ENCODE measurements at regions not wholly inside any gene's neighbourhood (a gene's known extent, or its start where the extent isn't known, plus 50 kb on each side); places are given as distances from the start of the nearest gene placed in this dataset.
"Not testable (repeated sequence)": the region's sequence is repeated elsewhere in the genome, so short reads cannot be mapped to it uniquely, and the experiment has no call there.

DNA sequence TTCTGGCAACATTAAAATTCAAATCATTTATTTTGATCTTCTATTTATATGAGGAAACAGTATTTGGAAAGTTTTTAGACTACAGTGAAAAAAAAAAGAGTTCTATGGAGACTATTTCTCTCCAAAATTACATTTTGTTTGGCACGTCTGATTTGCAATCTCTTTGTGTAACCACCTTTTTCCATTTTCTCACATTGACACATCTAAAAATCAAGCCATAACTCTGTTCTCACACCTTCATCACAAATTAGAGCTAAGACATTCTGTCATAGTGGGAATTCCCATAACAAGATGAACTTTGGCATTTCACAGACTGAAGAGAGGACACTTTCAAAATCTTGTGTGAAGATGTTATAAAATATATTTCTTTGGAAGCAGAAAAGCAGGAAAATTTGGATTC lies 468.9 kb downstream of the GRIA2 start:
- H3K4me3 ChIP-seq (ENCODE audit: control insufficient read depth, low read depth, low read length): no peak overlapping the region
- no peak for DNase-seq (ENCODE audit: low read depth)
- TF ChIP-seq, protein P1, sequence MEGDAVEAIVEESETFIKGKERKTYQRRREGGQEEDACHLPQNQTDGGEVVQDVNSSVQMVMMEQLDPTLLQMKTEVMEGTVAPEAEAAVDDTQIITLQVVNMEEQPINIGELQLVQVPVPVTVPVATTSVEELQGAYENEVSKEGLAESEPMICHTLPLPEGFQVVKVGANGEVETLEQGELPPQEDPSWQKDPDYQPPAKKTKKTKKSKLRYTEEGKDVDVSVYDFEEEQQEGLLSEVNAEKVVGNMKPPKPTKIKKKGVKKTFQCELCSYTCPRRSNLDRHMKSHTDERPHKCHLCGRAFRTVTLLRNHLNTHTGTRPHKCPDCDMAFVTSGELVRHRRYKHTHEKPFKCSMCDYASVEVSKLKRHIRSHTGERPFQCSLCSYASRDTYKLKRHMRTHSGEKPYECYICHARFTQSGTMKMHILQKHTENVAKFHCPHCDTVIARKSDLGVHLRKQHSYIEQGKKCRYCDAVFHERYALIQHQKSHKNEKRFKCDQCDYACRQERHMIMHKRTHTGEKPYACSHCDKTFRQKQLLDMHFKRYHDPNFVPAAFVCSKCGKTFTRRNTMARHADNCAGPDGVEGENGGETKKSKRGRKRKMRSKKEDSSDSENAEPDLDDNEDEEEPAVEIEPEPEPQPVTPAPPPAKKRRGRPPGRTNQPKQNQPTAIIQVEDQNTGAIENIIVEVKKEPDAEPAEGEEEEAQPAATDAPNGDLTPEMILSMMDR (IDR thresholded peaks at IDR 0.05; ENCODE audit: control insufficient read depth, insufficient read depth, low read depth, low read length, missing control alignments): no peak

DNA sequence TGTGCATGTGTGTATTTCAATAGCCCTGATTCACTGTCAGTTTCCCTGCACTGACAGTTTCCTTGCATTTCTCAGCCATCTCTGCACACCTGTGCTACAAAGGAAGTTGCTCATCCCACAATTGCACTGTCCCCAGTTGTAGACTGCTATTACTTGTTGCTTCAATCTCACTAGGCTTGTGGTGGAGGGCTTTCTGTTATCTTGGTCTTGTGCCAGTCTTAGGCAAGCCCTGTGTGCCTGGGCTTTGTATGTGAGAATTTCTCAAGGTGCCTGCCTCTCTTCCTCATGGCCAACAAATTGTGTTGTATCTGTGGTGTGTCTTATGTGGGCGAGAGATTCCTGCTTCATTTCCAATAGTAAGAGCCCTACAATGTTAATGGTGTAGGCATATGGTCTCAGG lies 467.4 kb downstream of the GRIA2 start:
- TF ChIP-seq, protein P1 (IDR thresholded peaks at IDR 0.05; ENCODE audit: control insufficient read depth, insufficient read depth, low read depth, low read length, missing control alignments): no peak
- H3K4me3 ChIP-seq (ENCODE audit: control insufficient read depth, low read depth, low read length): no peak overlapping the region
- no peak for DNase-seq (ENCODE audit: low read depth)

DNA sequence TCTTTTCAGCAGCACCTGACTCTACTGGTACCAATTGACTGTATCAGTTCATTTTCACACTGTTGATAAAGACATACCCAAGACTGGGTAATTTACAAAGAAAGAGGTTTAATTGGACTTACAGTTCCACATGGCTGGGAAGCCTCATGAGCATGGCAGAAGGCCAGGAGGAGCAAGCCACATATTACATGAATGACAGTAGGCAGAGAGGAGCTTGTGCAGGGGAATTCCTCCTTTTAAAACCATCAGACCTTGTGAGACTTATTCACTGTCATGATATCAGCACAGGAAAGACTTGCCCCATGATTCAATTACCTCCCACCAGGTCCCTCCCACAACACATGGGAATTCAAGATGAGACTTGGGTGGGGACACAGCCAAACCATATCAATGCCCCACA lies 458.8 kb downstream of the GRIA2 start:
- DNase-seq (ENCODE audit: low read depth); H3K4me3 ChIP-seq (ENCODE audit: control insufficient read depth, low read depth, low read length): not testable (repeated sequence)

DNA sequence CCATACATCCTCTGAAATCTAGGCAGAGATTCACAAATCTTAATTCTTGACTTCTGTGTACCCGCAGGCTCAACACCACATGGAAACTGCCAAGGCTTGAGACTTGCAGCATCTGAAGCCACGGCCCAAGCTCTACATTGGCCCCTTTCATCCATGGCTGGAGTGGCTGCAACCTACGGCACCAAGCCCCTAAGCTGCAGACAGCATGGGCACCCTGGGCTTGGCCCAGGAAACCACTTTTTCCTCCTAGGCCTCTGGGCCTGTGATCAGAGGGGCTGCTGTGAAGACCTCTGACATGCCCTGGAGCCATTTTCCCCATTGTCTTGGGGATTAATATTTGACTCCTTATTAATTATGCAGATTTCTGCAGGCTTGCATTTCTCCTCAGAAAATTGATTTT lies 457.9 kb downstream of the GRIA2 start:
- H3K4me3 ChIP-seq (ENCODE audit: control insufficient read depth, low read depth, low read length): no peak overlapping the region
- no peak for DNase-seq (ENCODE audit: low read depth)
- TF ChIP-seq, protein P1 (IDR thresholded peaks at IDR 0.05; ENCODE audit: control insufficient read depth, insufficient read depth, low read depth, low read length, missing control alignments): no peak

DNA sequence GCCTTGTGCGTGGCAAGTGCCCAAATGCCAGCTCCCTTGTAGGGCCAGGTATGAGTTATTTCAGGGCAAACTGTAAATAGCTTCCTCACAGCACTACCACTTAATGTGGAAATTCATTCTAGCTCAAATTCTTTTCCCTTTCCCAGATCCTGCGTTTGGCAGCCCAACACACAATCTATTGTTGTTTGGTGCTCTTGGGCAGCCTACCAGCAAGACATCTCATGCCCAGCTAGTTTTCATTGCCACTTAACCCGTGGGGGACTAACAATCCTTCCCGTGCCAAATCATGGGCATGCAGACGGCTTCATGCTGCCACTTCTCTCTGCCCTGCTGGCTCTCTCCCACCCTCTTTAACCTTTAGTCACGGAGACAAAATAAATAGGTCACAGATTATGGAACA lies 454.2 kb downstream of the GRIA2 start:
- no peak overlapping the region for H3K4me3 ChIP-seq (ENCODE audit: control insufficient read depth, low read depth, low read length)
- TF ChIP-seq, protein P1 (IDR thresholded peaks at IDR 0.05; ENCODE audit: control insufficient read depth, insufficient read depth, low read depth, low read length, missing control alignments): no peak
- no peak for DNase-seq (ENCODE audit: low read depth)

DNA sequence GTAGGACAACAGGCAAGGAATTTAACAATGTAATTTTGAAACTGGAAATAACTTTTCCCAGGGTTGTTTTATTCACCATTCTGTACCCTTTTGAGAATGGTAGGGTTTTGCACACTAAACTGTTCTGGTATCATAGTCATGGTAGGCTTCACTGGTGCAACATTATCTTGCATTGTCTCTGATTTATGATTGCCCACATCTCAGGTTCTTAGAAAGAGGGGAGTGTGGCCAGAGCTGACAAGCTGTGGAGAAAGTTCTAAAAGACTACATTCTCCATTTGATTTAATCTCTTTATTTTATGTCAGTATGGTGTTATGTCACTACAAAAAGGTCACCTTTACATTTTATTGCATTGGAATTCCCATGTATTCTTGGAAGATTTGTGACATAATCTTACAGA lies 447.3 kb downstream of the GRIA2 start:
- H3K4me3 ChIP-seq (ENCODE audit: control insufficient read depth, low read depth, low read length): no peak overlapping the region
- TF ChIP-seq, protein P1 (IDR thresholded peaks at IDR 0.05; ENCODE audit: control insufficient read depth, insufficient read depth, low read depth, low read length, missing control alignments): no peak
- no peak for DNase-seq (ENCODE audit: low read depth)

DNA sequence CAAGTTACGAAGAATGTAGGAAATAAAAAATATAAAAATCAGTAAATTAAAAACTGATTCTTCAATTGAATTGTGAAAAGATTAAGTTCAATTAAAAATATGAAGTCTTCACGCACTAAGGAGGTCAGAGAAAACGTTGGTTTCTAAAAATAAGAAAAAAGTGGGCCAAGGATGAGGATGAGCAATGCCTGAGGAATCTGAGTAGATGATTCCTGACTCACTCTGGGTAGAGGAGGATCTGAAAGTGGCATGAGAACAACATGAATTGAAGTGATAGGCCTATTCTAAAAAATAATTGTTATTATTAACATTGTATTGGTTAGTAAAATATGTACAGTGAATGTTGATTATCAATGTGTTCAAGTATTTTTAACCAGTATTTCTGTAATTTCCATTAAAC lies 444.2 kb downstream of the GRIA2 start:
- TF ChIP-seq, protein P1 (IDR thresholded peaks at IDR 0.05; ENCODE audit: control insufficient read depth, insufficient read depth, low read depth, low read length, missing control alignments): no peak
- peak; percentile 10 for DNase-seq (ENCODE audit: low read depth)
- no peak overlapping the region for H3K4me3 ChIP-seq (ENCODE audit: control insufficient read depth, low read depth, low read length)
